ENCODE measurements at regions not wholly inside any gene's neighbourhood (a gene's known extent, or its start where the extent isn't known, plus 50 kb on each side); places are given as distances from the start of the nearest gene placed in this dataset.

GRCh38 chr2:129488376-129488775, 491.1 kb upstream of the RAB6C start:
- ChIA-PET CTCF (no interaction called here), POLR2A (ENCODE audit: low non-redundant PET) (no interaction called here)
- no TSS peak for BruUV-seq (replicated peaks)
- H3K27me3 ChIP-seq (replicated peaks; ENCODE audit: insufficient read depth, low read depth, low read length, poor library complexity), result no peaks in the 10 kb centered on the region
- H3K4me3 ChIP-seq (ENCODE audit: low read depth, low read length, poor library complexity, severe bottlenecking), result no peak overlapping the region
- H3K36me3 ChIP-seq (ENCODE audit: insufficient read depth, low read length, poor library complexity, severe bottlenecking), result no peaks in the 10 kb centered on the region
- H3K4me1 ChIP-seq (ENCODE audit: insufficient read depth, low read length, poor library complexity, severe bottlenecking), result no peaks in the 10 kb centered on the region
- no peak for DNase-seq (ENCODE audit: low spot score)
- H3K27ac ChIP-seq (ENCODE audit: low read depth, low read length, poor library complexity, severe bottlenecking), result no peak overlapping the region
- no peaks in the 10 kb centered on the region for H3K9me3 ChIP-seq (ENCODE audit: low read depth, low read length, poor library complexity, severe bottlenecking)
- TF ChIP-seq CTCF (conservative IDR thresholded peaks at IDR 0.05; ENCODE audit: low read depth, low read length) (no peak), EZH2 (IDR thresholded peaks at IDR 0.05; ENCODE audit: borderline replicate concordance, low read depth, low read length, poor library complexity, severe bottlenecking) (no peak)
- intact Hi-C loops (cut with micrococcal nuclease; ENCODE audit: unreplicated experiment), result no loop called here

- H3K4me3 ChIP-seq (ENCODE audit: low read depth, low read length, poor library complexity, severe bottlenecking), result no peak overlapping the region
- BruUV-seq (replicated peaks), result no TSS peak
- H3K27ac ChIP-seq (ENCODE audit: low read depth, low read length, poor library complexity, severe bottlenecking), result no peak overlapping the region
- no peaks in the 10 kb centered on the region for H3K27me3 ChIP-seq (replicated peaks; ENCODE audit: insufficient read depth, low read depth, low read length, poor library complexity)
- TF ChIP-seq CTCF (conservative IDR thresholded peaks at IDR 0.05; ENCODE audit: low read depth, low read length) (no peak), EZH2 (IDR thresholded peaks at IDR 0.05; ENCODE audit: borderline replicate concordance, low read depth, low read length, poor library complexity, severe bottlenecking) (no peak)
- H3K4me1 ChIP-seq (ENCODE audit: insufficient read depth, low read length, poor library complexity, severe bottlenecking), result no peaks in the 10 kb centered on the region
- POLR2A ChIA-PET (ENCODE audit: low non-redundant PET), result no interaction called here
- CTCF ChIA-PET, result no interaction called here
- intact Hi-C loops (cut with micrococcal nuclease; ENCODE audit: unreplicated experiment), result no loop called here
- H3K9me3 ChIP-seq (ENCODE audit: low read depth, low read length, poor library complexity, severe bottlenecking), result no peaks in the 10 kb centered on the region
- no peak for DNase-seq (ENCODE audit: low spot score)
- H3K36me3 ChIP-seq (ENCODE audit: insufficient read depth, low read length, poor library complexity, severe bottlenecking), result no peaks in the 10 kb centered on the region
Measured at GRCh38 chr2:129490641-129491040, 488.8 kb upstream of the RAB6C start.

- CTCF ChIA-PET, result no interaction called here
- no peaks in the 10 kb centered on the region for H3K36me3 ChIP-seq (ENCODE audit: insufficient read depth, low read length, poor library complexity, severe bottlenecking)
- DNase-seq (ENCODE audit: low spot score), result no peak
- no peaks in the 10 kb centered on the region for H3K27me3 ChIP-seq (replicated peaks; ENCODE audit: insufficient read depth, low read depth, low read length, poor library complexity)
- H3K4me1 ChIP-seq (ENCODE audit: insufficient read depth, low read length, poor library complexity, severe bottlenecking), result no peaks in the 10 kb centered on the region
- POLR2A ChIA-PET (ENCODE audit: low non-redundant PET), result no interaction called here
- H3K27ac ChIP-seq (ENCODE audit: low read depth, low read length, poor library complexity, severe bottlenecking), result no peak overlapping the region
- TF ChIP-seq CTCF (conservative IDR thresholded peaks at IDR 0.05; ENCODE audit: low read depth, low read length) (no peak), EZH2 (IDR thresholded peaks at IDR 0.05; ENCODE audit: borderline replicate concordance, low read depth, low read length, poor library complexity, severe bottlenecking) (no peak)
- no peaks in the 10 kb centered on the region for H3K9me3 ChIP-seq (ENCODE audit: low read depth, low read length, poor library complexity, severe bottlenecking)
- BruUV-seq (replicated peaks), result no TSS peak
- no peak overlapping the region for H3K4me3 ChIP-seq (ENCODE audit: low read depth, low read length, poor library complexity, severe bottlenecking)
- intact Hi-C loops (cut with micrococcal nuclease; ENCODE audit: unreplicated experiment), result no loop called here
Measured at GRCh38 chr2:129491308-129491707, 488.2 kb upstream of the RAB6C start.

Measured in A673 (cell line).